DMS53 treated with DMSO at 0.1 percent for 48 hours (cell line): ENCODE measurements at regions not wholly inside any gene's neighbourhood (a gene's known extent, or its start where the extent isn't known, plus 50 kb on each side); places are given as distances from the start of the nearest gene placed in this dataset.
A peak's percentile ranks its signal among the peaks of the same experiment; 100 is the strongest.

Experiments
- DNase-seq: peaks from one replicate; lab custom pipeline; 2025; ENCODE audit not compliant: unreplicated experiment; lab: John Stamatoyannopoulos, UW

DNA sequence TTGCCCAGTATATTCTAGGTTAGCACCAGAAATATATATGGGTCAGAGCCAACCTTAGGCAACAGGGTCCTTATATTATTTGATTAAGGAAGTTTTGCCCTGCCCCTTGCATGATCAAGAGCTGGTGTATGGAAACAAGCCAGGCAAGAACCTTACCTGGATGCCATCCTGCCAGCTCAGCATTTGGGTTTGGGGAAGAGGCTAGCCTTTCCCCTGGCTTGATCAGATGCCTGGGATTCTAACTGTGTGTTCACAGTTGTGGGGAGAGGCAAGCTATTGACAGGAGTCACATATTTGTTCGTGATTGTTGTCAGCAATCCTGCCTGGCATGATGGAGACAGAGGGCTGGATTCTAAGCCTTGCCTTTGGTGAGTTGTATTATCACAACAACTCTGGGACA, 260.0 kb upstream of the DACH1 start:
- DNase-seq = no peak

DNA sequence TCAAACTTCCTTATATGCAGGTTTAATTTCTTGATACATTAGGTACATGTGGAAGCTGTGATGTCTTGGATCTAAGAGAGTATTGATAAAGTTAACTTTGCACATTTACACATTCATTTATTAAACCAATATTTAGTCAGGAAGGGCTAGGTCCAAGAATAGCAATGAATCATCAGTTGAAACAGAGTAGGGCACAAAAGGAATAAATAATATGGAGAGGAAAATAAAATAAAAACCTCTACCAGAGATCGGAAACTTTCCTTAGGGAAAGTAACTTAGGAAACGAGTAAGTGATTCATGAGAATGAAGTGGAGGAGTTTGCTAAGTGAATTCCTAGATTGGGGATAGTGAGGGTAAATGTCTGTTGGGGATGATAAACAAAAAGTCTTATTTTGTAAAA, 259.4 kb upstream of the DACH1 start:
- DNase-seq = no peak

DNA sequence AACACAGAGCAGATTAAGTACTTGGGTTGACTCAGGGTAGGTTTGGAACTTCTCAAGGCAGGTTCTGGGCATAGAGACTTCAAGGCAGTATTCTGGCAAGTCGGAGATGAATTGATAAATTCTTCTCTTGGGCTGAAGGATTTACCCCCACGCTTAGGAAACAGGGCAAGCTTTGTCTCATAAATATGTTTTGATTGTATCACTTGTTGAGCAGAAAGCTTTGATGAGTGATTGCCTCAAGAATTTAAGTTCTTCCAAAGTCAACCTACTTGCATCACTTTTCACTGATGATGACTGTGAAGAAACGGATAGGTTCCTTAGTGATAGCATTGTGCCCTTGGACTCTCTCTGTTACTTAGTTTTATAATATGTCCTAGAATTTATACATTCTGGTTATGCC, 258.6 kb upstream of the DACH1 start:
- DNase-seq = no peak

DNA sequence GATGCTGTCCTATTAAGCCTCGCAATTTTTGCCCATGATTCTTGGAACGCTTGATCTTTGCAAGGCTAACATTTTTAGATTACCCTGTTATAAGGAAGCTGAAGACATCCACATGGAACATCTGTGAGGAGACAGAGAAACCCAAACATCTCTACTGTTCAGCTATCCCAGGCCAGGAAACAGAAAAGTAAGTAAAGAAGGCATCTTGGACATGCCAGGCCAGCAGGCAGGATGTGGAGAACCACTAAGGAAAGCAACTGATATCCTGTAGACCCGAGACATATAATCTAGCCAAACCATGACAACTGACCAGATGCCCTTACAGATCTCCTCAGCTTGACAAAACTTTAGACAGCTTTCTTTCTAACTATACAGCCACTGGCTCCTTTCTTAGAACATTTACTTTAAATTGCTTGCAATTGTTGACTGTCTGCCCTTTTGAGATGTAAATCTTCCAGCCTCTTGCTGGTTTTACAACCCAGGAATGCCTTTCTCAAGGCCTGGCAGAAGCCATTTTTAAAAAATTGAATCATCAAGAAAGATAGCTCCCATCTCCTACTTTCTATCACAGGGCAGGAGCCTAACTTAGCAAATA, 255.8 kb upstream of the DACH1 start:
- DNase-seq = no peak

DNA sequence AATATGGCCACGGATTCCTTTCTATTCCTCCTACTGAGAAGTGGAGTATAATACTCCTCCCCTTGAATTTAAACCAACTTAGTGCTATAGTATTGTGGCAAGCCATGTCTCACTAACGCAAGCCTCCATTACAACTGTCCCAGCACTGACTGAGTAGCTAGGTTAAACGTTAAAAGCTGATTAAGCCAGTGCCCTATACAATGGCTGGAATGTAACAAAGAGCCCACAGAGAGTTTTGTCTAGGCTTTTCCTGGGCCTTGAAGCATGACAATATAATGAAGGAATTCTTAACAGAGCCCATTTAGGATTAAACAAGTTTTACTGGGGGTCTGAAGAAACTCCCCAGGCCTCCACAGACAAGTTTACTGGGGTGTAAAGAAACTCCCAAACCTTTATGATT, 254.5 kb upstream of the DACH1 start:
- DNase-seq = no peak

DNA sequence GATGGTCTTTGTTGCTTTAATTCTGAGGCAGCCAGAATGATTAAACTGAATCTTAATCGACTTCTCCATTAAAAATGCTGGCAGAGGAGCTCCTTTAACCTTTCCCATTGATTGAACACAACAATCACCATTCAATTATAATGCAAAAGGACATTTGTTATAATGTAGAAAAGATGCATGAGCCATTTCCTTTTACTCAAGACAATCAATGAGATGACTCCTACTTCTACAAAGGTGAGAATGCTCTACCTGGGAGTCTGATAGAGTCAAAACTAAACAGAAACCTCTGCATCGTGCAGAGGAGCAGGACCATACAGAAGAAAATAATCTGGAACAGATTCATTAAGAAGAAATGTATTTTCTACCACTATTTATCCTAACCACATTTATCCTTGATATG, 253.6 kb upstream of the DACH1 start:
- DNase-seq = no peak

DNA sequence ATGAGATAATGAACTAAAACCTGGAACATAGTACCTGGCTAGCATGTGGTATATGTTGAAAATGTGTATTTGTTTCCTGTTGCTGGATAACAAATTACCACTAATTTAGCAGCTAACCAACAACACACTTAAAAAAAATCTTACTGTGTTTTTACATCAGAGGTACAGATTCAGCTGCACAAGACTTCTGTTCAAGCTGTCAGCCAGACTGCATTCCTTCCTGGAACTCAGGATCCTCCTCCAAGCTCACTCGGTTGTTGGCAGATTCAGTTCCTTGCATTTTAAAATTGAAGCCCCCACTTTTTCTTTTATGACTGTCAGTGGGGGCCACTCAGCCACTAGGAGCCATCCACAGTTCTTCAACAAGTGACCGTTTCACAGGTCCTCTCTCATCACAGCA, 246.9 kb upstream of the DACH1 start:
- no peak for DNase-seq

DNA sequence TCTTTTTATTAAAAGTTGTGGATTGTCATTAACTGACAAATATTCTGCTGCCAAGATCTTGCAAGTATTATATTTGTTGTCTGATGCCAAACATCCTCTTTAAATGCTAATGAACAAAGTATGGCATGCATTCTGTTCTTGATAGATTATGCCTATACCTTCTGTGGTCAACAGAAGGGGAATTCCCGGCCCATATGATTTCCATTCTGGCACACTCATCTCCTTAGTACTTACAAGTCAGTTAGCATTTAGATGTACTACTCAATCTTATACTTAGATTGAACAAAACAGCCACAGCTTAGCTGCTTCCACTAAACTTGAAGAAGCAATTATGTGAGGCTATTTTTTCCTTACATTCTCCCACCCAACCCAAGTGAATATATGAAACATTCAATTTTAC, 246.1 kb upstream of the DACH1 start:
- DNase-seq = no peak

DNA sequence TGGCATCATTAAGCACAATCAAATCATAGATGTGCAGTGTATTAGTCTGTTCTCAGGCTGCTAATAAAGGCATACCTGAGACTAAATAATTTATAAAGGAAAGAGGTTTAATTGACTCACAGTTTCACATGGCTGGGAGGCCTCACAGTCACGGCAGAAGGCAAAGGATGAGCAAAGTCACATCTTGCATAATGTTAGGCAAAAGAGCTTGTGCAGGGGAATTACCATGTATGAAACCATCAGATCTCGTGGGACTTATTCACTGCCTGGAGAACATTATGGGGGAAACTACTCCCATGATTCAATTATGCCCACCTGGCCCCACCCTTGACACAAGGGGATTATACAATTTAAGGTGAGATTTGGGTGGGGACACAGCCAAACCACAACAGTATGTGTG, 245.2 kb upstream of the DACH1 start:
- DNase-seq = no peak

DNA sequence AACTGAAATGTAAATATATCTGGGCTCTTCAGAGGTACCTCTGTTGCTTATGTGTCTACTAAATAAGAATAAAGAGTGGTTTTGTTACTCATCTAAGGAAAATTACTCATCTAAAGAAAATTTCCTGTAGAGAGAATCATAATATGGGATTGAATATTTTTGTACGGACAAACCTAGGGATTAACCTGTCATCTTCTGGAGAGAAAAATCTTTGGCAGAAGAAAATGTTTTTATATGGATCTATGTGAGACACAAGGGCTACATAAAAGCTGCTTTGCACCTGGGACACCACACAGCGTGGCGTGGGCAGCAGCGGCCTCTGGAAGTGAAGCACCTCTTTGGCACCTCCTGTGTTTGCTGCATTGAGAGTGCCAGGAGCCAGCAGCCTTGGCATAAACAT, 242.9 kb upstream of the DACH1 start:
- DNase-seq = no peak

DNA sequence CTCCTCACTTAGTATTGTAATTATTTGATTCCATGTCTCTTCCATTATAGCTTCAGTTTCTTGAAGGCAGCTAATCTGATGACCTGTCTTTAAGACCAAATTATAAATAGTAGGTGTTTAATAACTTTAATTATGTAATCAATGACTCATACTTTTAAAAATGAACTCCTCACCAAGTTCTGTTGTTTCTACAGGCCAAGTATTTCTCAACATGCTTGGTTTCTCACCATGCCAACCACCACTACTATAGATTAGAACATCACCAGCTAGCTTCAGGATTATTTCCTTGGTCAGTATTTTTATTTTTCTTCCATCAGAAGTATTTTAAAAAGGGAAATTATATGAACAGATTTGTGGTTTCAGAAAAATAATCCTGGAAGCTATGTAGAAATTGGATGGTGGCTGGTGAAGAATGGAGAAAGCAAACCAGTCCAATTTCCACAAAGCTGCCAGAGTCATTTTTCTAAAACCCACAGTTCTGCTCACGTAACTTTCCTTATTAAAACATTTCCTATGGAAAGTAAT, 237.7 kb upstream of the DACH1 start:
- DNase-seq = no peak

DNA sequence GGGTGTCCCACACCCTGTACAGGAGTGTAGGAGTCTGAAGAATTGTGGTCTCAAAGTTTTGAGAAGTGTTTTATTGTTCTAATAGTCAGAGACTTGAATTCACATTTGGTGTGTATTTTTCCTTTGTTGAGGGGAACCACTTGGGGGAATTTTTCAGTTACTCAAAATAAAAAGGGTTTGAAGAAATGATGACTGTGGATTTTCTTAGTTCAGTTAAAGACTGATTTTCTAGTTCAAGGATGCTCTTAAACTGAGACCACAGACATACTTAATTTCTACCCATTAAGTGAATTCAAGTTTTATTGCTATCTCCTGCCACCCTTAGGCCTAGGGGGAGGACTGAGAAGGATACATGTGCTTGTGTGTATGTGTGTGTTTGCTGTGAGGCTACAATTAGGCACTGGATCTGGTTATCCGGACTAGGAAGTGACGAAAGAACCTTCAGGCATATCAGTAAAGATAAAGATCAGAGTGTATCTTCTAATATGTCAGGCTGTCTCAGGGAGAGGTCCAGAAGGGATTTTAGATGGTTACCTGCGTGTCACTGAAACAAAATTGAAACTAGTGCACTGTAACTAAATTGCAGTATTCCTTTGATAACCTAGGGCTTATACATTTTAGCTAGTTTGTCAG, 234.9 kb upstream of the DACH1 start:
- DNase-seq = no peak

DNA sequence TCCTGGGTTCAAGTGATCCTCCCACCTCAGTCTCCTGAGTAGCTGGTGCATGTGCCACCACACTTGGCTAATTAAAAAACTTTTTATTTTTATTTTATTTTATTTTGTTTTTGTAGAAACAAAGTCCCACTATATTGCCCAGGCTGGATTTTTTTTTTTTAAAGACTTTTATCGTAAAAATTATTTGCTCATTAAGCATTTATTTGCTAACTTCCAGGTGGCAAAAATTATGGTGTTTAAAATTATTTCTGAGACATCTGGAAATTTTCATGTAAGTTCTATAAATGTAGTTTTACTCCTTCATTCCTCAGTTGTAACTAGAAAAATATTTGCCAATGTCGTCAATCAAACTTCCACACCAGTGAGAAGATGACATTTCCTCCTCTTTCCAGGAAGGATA, 233.3 kb upstream of the DACH1 start:
- no peak for DNase-seq

DNA sequence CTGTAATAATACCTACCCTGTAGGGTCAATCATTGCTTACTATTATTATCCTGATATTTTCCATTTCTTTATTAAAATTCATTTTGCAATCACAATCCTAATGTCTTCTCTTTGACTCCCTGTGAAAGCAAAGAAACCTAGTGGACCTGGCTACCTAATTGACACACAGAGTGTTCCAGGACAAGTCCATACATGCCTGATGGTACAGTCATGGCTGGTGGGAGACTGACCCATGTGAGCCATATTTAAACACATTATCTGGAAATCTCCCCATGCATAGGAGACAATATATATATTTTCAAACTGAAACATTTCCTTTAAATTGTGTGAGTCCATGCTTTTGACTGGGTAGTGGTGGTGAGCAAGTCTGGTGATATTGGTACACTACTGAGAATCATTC, 230.6 kb upstream of the DACH1 start:
- no peak for DNase-seq

DNA sequence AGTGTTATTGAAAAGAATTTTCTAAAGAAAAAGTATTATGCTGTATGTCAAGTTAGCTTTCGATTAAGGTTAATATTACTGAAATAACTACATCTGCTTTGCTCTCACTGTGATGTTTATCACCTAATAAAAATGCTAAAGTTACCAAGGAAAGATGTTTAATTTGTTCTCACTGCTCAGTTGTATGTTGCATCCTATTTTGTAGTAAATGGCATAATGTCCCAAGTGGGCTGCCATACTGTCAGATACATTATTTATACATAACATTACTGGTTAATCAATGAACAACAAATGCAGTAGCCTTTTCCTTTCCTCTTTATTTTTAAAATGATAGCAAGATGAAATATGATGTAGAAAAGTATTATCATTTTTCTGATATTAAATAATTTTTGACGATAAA, 226.3 kb upstream of the DACH1 start:
- DNase-seq = no peak

DNA sequence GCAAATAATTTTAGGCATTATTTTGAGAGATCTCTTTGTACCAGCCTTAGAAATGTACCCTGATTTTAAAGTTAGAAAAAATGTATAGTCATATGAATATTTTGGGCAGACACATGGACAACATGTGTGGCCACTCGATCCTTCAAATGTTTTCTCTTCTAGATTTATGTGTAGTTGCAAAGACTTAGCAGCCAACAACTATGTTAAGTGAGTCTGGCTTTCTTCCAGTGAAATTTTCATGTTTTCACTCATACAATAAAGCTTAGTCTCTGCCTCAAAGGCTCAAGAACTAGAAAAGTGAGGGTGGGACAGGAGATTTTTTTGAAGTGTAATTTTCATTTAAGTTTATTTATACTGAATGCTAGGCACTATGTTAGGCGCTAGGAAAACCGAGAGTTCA, 207.7 kb upstream of the DACH1 start:
- DNase-seq = no peak

DNA sequence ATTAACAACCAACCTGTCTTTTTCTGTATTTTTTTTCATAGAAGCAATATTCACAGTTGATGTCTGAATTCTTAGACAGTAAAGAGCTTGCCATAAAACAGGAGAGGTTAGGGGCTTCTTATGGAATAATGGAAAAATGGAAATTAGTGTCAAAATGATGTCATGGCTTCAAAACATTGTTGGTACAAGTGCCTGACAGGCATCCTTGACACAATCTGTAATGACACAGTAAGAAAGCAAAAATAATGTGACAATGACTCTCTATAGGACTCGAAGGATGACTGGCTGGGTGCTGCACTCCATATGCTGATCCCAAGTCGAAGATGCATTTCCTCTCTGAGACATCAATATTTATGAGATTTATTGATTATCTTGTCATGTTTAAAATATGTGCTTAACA, 205.3 kb upstream of the DACH1 start:
- DNase-seq = no peak

DNA sequence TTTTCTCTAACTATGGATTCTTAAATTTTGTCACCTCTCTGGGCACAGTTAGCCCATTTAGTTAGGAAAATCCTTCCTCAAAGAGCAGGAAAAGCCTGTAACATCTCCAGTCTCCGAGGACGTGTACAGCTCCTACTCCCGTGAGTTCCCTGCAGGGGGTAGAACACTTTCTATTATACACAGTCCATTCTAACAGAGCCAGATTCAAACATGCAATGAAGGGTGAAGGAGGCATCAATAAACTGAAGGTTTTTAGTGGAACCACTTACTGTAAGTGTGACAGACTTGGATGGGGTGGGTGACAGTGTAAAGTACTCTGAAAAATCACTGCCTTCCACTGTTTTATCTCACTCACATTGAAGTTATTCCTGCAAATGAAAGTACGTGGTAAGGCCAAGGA, 204.7 kb upstream of the DACH1 start:
- DNase-seq = no peak

DNA sequence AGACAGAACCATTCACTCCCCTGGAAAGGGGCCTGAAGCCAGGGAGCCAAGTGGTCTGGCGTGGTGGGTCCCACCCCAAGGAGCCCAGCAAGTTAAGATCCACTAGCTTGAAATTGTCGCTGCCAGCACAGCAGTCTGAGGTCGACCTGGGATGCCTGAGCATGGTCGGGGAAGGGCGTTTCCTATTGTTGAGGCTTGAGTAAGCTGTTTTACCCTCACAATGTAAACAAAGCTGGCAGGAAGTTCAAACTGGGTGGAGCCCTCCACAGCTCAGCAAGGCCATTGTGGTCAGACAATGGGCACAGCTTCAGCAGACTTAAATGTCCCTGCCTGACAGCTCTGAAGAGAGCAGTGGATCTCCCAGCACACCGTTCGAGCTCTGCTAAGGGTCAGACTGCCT, 195.6 kb upstream of the DACH1 start:
- peak; percentile 10 for DNase-seq

DNA sequence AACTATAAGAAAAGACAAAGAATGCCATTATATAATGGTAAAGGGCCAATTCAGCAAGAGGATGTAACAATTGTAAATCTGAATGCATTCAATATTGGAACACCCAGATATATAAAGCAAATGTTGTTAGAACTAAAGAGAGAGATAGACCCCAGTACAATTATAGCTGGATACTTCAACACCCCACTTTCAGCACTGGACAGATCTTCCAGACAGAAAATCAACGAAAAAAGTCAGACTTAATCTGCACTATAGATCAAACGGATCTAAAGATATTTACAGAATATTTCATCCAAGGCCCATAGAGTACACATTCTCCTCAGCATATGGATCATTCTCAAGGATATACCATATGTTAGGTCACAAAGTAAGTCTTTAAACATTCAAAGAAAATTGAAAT, 194.6 kb upstream of the DACH1 start:
- DNase-seq = no peak

DNA sequence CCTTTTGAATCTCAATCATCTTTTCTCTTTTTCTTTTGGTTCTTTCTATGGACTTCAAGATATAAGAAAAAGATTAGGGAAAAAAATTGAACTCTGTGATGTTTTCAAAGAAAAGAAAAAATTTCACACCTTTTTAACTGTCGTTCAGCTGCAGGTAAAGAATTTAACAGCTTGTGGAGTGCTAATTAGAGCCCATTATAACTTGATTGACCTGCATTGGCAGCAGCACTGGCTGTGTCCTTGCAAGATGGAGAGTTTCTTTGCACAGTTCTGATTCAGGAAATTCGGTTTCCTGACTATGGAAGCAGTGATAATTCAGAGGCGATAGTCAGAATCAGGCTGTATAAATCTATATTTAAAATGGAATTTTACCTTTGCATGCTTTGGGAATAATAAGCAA, 183.2 kb upstream of the DACH1 start:
- no peak for DNase-seq

DNA sequence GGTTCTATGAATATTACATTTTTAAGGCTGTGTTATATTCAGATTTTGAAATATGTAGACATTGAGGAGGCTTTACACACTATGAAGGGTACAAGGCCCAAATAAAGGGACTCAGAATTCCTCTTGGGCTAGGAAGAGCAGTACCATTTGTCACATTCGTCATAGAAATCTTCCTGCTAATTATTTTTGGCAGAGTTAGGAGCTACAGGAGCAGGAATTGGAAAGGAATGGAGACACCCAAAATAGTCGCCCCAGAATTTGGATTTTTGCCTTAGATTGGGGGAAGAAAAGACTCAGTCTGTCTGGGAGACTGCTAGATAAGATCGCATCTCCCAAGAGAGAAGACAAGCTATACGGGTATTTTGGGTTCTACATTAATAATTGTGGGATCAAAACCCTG, 176.4 kb upstream of the DACH1 start:
- DNase-seq = no peak

DNA sequence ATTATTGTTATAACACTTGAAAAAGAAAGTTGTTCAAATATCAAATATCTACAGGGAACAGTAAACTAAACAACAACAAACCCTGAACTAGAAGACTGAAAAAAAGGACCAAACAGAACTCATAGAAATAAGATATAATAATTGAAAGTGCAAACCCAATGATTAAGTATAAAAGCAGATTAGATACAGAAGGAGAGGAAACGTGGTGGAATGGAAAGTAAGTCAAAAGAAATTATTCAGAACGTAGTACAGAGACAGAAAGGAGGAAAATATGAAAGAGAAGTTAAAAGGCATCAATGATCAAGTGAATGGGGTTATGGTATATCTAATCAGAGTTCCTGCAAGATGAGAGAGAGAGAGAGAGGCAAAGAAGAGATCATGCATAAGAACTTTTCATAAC, 174.2 kb upstream of the DACH1 start:
- DNase-seq = no peak
